ENCODE measurements at regions not wholly inside any gene's neighbourhood (a gene's known extent, or its start where the extent isn't known, plus 50 kb on each side); places are given as distances from the start of the nearest gene placed in this dataset.
A peak's percentile ranks its signal among the peaks of the same experiment; 100 is the strongest.

GRCh38 chr3:124602980-124603627 is 127.1 kb upstream of the UMPS start:
- no peak for TF ChIP-seq CTCF (conservative IDR thresholded peaks at IDR 0.05)
- TF ChIP-seq EZH2 (IDR thresholded peaks at IDR 0.05; ENCODE audit: low read depth), result no peak
- BruUV-seq (replicated peaks), result no TSS peak
- H3K4me2 ChIP-seq, result no peak overlapping the region
- no peak overlapping the region for H2AFZ ChIP-seq
- no peaks in the 10 kb centered on the region for H3K27me3 ChIP-seq (ENCODE audit: insufficient read depth, low read depth)
- no peaks in the 10 kb centered on the region for H3K9me3 ChIP-seq (ENCODE audit: insufficient read depth, low read depth)
- H4K20me1 ChIP-seq (ENCODE audit: insufficient read depth), result no peaks in the 10 kb centered on the region
- no peaks in the 10 kb centered on the region for H3K9me2 ChIP-seq (ENCODE audit: insufficient read depth)
- no peak overlapping the region for H3K27ac ChIP-seq
- DNase-seq, result no peak
- ChIA-PET CTCF (no interaction called here), POLR2A (ENCODE audit: unreplicated experiment) (no interaction called here)
- intact Hi-C loops (cut with micrococcal nuclease; ENCODE audit: unreplicated experiment), result no loop called here
- peaks cover 34% of the 10 kb centered on the region for H3K4me1 ChIP-seq (replicated peaks; ENCODE audit: insufficient read depth)
- no peaks in the 10 kb centered on the region for H3K36me3 ChIP-seq (ENCODE audit: low read depth)
- H3K4me3 ChIP-seq, result no peak overlapping the region
- peaks cover 10% of the 10 kb centered on the region; the same call in 1 of the 2 replicates for H3F3A ChIP-seq (ENCODE audit: insufficient read depth, low read depth)
- H3K79me2 ChIP-seq (ENCODE audit: low read depth), result no peaks in the 10 kb centered on the region

- POLR2A ChIA-PET (ENCODE audit: unreplicated experiment), result interaction anchor here (0.6 kb wide), 1 partner anchor 8 kb away, joined by 3 read pairs; no protein-coding TSS in a partner anchor
- DNase-seq, result no peak
- intact Hi-C loops (cut with micrococcal nuclease; ENCODE audit: unreplicated experiment), result no loop called here
- CTCF ChIA-PET, result no interaction called here
- TF ChIP-seq EZH2 (IDR thresholded peaks at IDR 0.05; ENCODE audit: low read depth), result no peak
- TF ChIP-seq CTCF (conservative IDR thresholded peaks at IDR 0.05), result no peak
- H3K27me3 ChIP-seq (ENCODE audit: insufficient read depth, low read depth), result no peaks in the 10 kb centered on the region
- H3K4me3 ChIP-seq, result no peak overlapping the region
- H3K4me1 ChIP-seq (replicated peaks; ENCODE audit: insufficient read depth), result peaks cover 17% of the 10 kb centered on the region
- no peaks in the 10 kb centered on the region for H3K79me2 ChIP-seq (ENCODE audit: low read depth)
- no peaks in the 10 kb centered on the region for H4K20me1 ChIP-seq (ENCODE audit: insufficient read depth)
- no peaks in the 10 kb centered on the region for H3K36me3 ChIP-seq (ENCODE audit: low read depth)
- H3K9me3 ChIP-seq (ENCODE audit: insufficient read depth, low read depth), result no peaks in the 10 kb centered on the region
- no peak overlapping the region for H2AFZ ChIP-seq
- no peaks in the 10 kb centered on the region for H3K9me2 ChIP-seq (ENCODE audit: insufficient read depth)
- no peak overlapping the region for H3K4me2 ChIP-seq
- BruUV-seq (replicated peaks), result no TSS peak
- H3F3A ChIP-seq (ENCODE audit: insufficient read depth, low read depth), result 0 out of 2 replicates have a peak, but pooled peaks cover under 1% of the 10 kb centered on the region
- H3K27ac ChIP-seq, result no peak overlapping the region
Measured at GRCh38 chr3:124605781-124606579, 124.3 kb upstream of the UMPS start.

GRCh38 chr3:124607163-124607562 is 123.1 kb upstream of the UMPS start:
- Histone ChIP-seq H3K9me2 (ENCODE audit: insufficient read depth) (no peaks in the 10 kb centered on the region), H2AFZ (no peak overlapping the region), H3K79me2 (ENCODE audit: low read depth) (no peaks in the 10 kb centered on the region), H3K4me3 (no peak overlapping the region), H3K4me1 (replicated peaks; ENCODE audit: insufficient read depth) (peaks cover 15% of the 10 kb centered on the region), H3K27me3 (ENCODE audit: insufficient read depth, low read depth) (no peaks in the 10 kb centered on the region), H3K27ac (no peak overlapping the region), H3K4me2 (peak overlapping the region; percentile 20), H3F3A (ENCODE audit: insufficient read depth, low read depth) (no peaks in the 10 kb centered on the region), H3K9me3 (ENCODE audit: insufficient read depth, low read depth) (no peaks in the 10 kb centered on the region), H4K20me1 (ENCODE audit: insufficient read depth) (no peaks in the 10 kb centered on the region), H3K36me3 (ENCODE audit: low read depth) (no peaks in the 10 kb centered on the region)
- ChIA-PET POLR2A (ENCODE audit: unreplicated experiment) (no interaction called here), CTCF (no interaction called here)
- BruUV-seq (replicated peaks), result no TSS peak
- no peak for TF ChIP-seq CTCF (conservative IDR thresholded peaks at IDR 0.05)
- TF ChIP-seq EZH2 (IDR thresholded peaks at IDR 0.05; ENCODE audit: low read depth), result no peak
- DNase-seq, result peak in 1 of 2 experiments; percentile 72
- intact Hi-C loops (cut with micrococcal nuclease; ENCODE audit: unreplicated experiment), result no loop called here
